Ecto neural progenitor cell (in vitro differentiated cells): ENCODE measurements at regions not wholly inside any gene's neighbourhood (a gene's known extent, or its start where the extent isn't known, plus 50 kb on each side); places are given as distances from the start of the nearest gene placed in this dataset.

Experiments
- DNase-seq: peaks from one replicate; pipeline ENCODE4 v3.0.0-alpha.2; 2018; ENCODE audit warnings: low spot score

- no peak for DNase-seq
Measured at GRCh38 chr1:218823291-218823900, 350.3 kb upstream of the LYPLAL1 start.

DNA sequence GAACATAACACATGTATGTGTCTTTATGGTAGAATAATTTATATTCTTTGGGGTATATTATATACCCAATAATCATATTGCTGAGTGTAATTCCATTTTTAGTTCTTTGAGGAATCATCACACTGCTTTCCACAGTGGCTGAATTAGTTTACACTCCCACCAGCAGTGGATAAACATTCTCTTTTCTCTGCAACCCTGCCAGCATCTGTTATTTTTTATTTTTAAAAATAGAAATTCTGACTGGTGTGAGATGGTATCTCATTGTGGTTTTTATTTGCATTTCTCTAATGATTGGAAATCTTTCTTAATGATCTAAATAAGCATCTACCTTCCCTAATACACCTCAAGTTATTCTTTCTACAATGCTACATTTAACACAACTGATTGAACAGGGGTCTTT lies 346.2 kb upstream of the LYPLAL1 start:
- DNase-seq = no peak

- DNase-seq = no peak
Measured at GRCh38 chr1:218828125-218828650, 345.5 kb upstream of the LYPLAL1 start.

DNA sequence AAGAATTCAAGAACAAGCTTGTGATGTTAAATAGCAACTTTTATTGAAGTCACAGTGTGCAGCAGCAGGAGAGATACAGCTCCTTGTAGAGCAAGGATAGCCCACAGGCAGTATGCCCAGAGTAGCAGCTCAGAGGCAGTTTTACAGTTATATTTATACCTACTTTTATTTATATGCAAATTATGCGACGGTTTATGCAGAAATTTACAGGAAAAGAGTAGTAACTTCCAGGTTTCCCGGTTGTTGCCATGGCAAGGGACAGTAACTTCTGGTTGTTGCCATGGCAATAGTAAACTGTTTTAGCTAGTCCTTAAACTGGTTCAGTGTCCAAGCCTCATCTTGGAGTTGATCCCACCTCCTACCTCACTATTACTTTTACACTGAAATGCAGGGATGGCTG lies 344.6 kb upstream of the LYPLAL1 start:
- DNase-seq = no peak

DNA sequence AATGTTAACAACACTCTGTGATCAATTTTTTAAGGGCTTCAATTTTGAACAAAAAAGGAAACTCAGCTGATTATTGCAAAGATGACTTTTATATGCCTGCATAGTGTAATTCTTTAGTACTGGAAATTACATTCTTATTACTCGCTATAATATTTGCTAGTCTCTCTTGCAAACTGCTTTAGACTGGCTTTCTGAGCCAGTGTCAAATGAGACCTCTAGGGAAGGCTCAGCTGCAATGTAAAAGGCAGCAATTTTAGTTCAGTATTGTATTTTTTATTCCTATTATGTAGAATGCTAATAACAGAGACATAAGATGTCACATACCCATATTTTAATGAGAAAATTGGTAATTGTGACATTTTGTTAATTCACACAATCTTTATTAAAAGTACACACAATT lies 338.1 kb upstream of the LYPLAL1 start:
- no peak for DNase-seq

GRCh38 chr1:218836264-218836663 lies 337.4 kb upstream of the LYPLAL1 start:
- no peak for DNase-seq

GRCh38 chr1:218837051-218837450 lies 336.6 kb upstream of the LYPLAL1 start:
- no peak for DNase-seq

GRCh38 chr1:218845589-218845988 lies 328.1 kb upstream of the LYPLAL1 start:
- no peak for DNase-seq

DNA sequence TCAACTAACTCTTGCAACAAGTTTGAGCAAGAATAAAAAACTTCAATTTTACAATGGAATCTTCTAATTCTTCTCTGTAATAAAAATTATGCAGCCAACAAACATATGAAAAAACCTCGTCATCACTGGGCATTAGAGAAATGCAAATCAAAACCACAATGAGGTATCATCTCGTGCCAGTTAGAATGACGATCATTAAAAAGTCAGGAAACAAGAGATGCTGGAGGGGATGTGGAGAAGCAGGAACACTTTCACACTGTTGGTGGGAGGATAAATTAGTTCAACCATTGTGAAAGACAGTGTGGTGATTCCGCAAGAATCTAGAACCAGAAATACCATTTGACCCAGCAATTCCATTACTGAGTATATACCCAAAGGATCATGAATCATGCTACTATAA lies 327.5 kb upstream of the LYPLAL1 start:
- no peak for DNase-seq

- no peak for DNase-seq
Measured at GRCh38 chr1:218847089-218847768, 326.4 kb upstream of the LYPLAL1 start.

GRCh38 chr1:218848009-218848408 lies 325.7 kb upstream of the LYPLAL1 start:
- no peak for DNase-seq

DNA sequence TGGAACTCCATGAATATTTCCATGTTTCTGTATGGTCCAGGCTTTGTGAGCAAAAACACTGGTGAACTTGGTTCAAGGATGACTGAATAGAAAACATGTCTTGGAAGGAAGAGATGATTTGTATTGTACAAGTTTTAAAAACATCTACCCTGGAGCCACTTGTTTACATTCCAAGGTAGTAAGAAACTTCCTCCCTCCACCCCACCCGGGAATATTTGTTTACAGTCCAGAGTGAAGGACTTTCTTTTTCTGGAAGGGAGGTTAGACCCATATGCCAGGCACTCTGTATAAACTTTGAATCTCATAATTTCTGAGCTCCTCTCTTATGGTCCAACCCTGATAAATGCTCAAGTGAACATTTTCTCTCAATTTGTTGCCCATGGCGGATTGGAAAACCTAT lies 323.3 kb upstream of the LYPLAL1 start:
- no peak for DNase-seq

DNA sequence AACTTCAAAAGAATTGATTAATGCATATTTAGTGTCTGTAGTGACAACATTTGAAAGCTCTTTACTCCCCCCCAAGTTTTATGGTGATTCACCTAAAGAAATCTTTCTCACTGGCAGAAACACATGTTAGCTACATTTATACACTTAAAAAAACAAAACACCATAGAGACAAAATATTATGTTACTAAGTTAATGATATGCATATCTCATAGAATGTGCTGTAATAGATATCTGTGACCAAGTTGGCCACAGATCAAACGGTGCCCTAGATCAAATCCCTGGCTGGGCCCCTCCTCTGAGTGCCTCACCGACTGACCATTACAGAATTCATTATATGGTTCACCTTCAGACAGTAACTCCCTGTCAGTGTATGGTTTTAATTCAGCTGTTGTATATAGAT lies 322.1 kb upstream of the LYPLAL1 start:
- no peak for DNase-seq

DNA sequence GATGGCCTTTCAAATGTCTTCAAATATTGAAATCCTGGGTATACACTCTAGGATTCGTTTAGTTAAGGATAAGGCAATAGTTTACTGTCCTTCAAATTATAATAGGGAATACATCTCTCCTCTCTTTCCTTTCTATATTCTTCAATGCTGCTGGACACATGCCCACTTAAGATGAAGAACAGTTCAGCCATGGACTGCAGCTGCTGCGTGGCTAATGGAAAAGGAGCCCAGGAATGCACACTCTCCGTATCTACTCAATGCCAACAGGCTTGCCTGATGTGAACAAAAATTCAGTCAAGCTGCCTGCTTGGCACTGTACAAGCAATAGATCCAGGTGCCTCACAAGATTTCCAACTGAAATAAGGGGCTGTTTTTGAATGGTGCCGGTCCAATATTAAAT lies 321.2 kb upstream of the LYPLAL1 start:
- no peak for DNase-seq

- DNase-seq = no peak
Measured at GRCh38 chr1:218863987-218864386, 309.7 kb upstream of the LYPLAL1 start.

- DNase-seq = no peak
Measured at GRCh38 chr1:218865591-218865990, 308.1 kb upstream of the LYPLAL1 start.

- no peak for DNase-seq
Measured at GRCh38 chr1:218866507-218866906, 307.2 kb upstream of the LYPLAL1 start.

GRCh38 chr1:218867066-218867465 lies 306.6 kb upstream of the LYPLAL1 start:
- DNase-seq = no peak

DNA sequence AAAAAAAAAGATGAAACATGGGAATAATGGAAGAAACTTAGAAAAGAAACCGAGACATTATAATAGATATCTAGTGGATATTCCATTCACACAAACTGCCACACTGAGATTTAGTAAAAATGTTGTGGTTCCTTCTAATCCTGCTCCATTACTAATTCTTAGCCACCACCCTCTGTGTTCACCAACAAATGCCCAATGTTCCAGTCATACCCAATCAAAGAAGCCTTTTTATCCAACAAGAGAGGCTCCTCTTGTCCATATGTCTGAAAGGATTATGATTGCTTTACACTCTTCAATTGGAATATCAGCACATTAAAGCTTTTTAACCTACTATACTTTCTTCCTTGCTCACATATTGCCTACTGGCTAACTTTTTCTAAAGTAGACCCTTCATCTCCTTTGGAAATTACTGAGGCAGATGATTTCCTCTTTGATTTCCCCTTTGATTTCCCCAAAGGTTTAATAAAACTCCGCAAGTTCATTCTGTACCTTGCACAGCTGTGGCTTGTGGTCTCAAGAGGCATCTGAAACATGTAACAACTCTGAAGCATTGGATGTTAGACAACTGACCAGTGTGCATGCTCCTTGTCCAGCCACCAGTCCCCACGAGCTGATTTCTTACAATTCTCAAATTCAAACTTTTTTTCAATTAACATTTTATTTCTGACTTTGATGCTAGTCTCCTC lies 305.6 kb upstream of the LYPLAL1 start:
- no peak for DNase-seq

DNA sequence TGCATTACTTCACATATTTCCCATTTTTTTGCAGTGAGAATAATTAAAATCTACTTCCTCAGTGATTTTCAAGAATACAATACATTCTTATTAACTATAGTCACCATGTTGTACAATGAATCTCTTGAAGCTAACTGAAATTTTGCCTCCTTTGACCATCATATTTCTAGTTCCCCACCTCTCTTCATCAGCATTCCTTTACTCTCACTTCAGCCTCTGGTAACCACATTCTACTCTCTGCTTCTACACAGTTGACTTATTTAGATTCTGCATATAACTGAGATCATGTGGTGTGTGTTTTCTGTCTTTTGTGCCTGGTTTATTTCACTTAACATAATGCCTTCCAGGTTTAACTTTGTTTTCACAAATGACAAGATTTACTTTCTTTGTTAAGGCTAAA lies 304.4 kb upstream of the LYPLAL1 start:
- DNase-seq = no peak

DNA sequence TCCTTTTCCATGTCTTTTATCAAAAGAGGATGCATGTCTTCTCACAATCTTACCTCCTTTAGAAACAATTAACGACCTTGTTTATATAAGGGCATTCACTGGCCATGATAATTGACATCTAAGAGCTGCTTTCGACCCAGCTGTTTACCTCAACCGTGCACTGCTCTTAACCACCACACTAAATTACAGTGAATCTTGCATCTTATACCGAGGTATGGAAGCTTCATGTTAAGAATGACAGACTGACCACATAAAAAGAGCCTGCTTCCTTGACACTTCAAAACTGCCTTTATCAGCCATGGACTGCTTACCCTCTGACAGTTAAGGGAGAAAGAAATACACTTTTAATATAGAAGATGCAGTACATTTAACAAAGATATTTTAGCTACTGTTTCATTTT lies 301.7 kb upstream of the LYPLAL1 start:
- no peak for DNase-seq

GRCh38 chr1:218872928-218873327 lies 300.8 kb upstream of the LYPLAL1 start:
- DNase-seq = no peak

- DNase-seq = no peak
Measured at GRCh38 chr1:218874313-218874712, 299.4 kb upstream of the LYPLAL1 start.
